Testis (tissue), 2 donors: ENCODE measurements at regions not wholly inside any gene's neighbourhood (a gene's known extent, or its start where the extent isn't known, plus 50 kb on each side); places are given as distances from the start of the nearest gene placed in this dataset.

Experiments used
- POLR2A ChIP-seq: fragments of 450-650 bp; IDR thresholded peaks from one replicate; pipeline ENCODE4 v1.6.1; 2017; ENCODE audit warnings: antibody characterized with exemption, mild to moderate bottlenecking, moderate library complexity
- TF ChIP-seq, protein P1 (sequence below), 3 experiments: fragments of 450-650 bp in 2 of 3; fragments of 200-600 bp in 1 of 3; sonication (generic) in 1 of 3; IDR thresholded peaks; one replicate each; pipeline ENCODE4 v1.5.1; 2016 to 2019; ENCODE audit warnings: antibody characterized with exemption in 3 of 3, mild to moderate bottlenecking in 2 of 3, moderate library complexity in 1 of 3

DNA sequence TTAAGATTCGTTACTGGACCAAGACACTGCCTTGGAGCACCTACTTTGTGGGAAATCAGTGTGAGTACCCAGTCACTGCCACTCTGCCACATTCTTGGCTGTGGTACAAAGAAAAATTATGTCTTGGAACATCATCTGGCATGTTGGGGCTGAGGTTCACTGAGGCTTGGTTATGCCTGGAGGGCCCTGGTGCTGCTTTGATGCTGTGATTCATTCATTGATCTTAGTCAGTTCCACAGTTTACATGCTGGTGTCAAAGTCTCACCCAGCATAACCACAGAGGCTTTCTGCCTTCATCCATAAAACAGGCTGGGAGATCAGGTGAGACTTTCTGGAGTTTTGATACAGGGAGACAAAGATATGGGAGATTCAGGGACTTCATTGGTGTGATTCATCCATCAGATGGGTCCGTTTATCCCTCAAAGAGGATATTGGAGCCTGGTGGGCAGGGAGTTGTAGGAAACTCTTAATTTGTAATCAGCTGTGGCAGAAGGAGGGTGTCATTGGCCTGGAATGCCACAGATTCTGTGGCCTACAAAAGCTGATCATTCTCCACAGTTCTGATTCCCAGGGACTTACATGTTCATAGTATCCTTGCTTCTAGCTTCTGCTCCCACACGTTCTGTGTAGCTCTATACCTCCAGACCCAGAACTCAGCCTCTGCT lies 322.5 kb downstream of the PMP22 start:
- TF ChIP-seq, protein P1, sequence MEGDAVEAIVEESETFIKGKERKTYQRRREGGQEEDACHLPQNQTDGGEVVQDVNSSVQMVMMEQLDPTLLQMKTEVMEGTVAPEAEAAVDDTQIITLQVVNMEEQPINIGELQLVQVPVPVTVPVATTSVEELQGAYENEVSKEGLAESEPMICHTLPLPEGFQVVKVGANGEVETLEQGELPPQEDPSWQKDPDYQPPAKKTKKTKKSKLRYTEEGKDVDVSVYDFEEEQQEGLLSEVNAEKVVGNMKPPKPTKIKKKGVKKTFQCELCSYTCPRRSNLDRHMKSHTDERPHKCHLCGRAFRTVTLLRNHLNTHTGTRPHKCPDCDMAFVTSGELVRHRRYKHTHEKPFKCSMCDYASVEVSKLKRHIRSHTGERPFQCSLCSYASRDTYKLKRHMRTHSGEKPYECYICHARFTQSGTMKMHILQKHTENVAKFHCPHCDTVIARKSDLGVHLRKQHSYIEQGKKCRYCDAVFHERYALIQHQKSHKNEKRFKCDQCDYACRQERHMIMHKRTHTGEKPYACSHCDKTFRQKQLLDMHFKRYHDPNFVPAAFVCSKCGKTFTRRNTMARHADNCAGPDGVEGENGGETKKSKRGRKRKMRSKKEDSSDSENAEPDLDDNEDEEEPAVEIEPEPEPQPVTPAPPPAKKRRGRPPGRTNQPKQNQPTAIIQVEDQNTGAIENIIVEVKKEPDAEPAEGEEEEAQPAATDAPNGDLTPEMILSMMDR (IDR thresholded peaks at IDR 0.05): no peak
- TF ChIP-seq POLR2A: no peak
